AG10803 (cell line): ENCODE measurements at regions not wholly inside any gene's neighbourhood (a gene's known extent, or its start where the extent isn't known, plus 50 kb on each side); places are given as distances from the start of the nearest gene placed in this dataset.

Experiments
- DNase-seq: peaks from one replicate; pipeline ENCODE4 v3.0.0; 2010; ENCODE audit warnings: low read depth
- H3K4me3 ChIP-seq: 2 replicates; pipeline ENCODE4 v1.5.1; 2011; ENCODE audit warnings: mild to moderate bottlenecking, low read length, control low read depth
- CTCF ChIP-seq: conservative IDR thresholded peaks from 2 replicates; pipeline ENCODE4 v1.5.1; 2011; ENCODE audit warnings: mild to moderate bottlenecking, low read length, control low read depth, inconsistent platforms

GRCh38 chr1:39104158-39105060, 78.3 kb downstream of the NDUFS5 start:
- H3K4me3 ChIP-seq: peak overlapping the region; percentile 58
- no peak for TF ChIP-seq CTCF
- DNase-seq: no peak

- H3K4me3 ChIP-seq: peak overlapping the region; percentile 81
- no peak for TF ChIP-seq CTCF
- peak; percentile 64 for DNase-seq
These were observed 79.1 kb downstream of the NDUFS5 start for GRCh38 chr1:39105061-39105840.

- no peak for TF ChIP-seq CTCF
- peak overlapping the region; percentile 81 for H3K4me3 ChIP-seq
- peak; percentile 38 for DNase-seq
These were observed 80.0 kb downstream of the NDUFS5 start for GRCh38 chr1:39105841-39106765.

DNA sequence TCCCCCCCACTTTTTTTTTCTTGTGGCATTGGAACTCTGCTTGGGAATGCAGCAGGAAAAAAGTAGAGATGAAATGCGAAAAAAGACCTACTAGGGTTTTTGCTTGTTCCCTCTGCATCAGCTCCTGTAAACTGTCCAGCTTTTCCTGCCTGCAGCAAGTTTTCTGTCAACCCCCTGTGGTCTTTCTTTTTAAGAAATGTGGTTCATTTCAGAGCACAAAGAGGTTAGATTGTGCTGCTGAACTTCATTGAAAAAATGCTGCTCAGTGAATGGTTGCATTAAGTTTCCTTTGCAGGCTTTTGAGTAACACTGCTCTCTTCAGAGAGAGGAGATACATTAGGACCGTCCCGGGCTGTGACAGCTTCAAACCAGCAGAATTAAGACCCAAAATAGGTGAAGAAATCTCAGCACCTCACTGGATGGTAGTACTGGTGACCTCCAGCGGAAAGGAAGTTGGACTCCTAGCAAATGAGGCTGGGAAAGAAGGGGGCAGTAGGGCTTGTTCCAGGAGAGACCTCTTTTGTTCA, 80.7 kb downstream of the NDUFS5 start:
- TF ChIP-seq CTCF: no peak
- DNase-seq: no peak
- H3K4me3 ChIP-seq: peak overlapping the region; percentile 81

GRCh38 chr1:39107341-39108290, 81.5 kb downstream of the NDUFS5 start:
- peak overlapping the region; percentile 81 for H3K4me3 ChIP-seq
- peak; percentile 39 for DNase-seq
- TF ChIP-seq CTCF: no peak
